ENCODE measurements at regions not wholly inside any gene's neighbourhood (a gene's known extent, or its start where the extent isn't known, plus 50 kb on each side); places are given as distances from the start of the nearest gene placed in this dataset.

GRCh38 chr2:107418708-107419107 is 408.0 kb upstream of the RGPD4 start:
- no peak for TF ChIP-seq CTCF (IDR thresholded peaks at IDR 0.05)
- no peak for TF ChIP-seq POLR2A (IDR thresholded peaks at IDR 0.05)

Measured in esophagus squamous epithelium (tissue), 4 donors.